ENCODE measurements at regions not wholly inside any gene's neighbourhood (a gene's known extent, or its start where the extent isn't known, plus 50 kb on each side); places are given as distances from the start of the nearest gene placed in this dataset.
"Not testable (repeated sequence)": the region's sequence is repeated elsewhere in the genome, so short reads cannot be mapped to it uniquely, and the experiment has no call there.

DNA sequence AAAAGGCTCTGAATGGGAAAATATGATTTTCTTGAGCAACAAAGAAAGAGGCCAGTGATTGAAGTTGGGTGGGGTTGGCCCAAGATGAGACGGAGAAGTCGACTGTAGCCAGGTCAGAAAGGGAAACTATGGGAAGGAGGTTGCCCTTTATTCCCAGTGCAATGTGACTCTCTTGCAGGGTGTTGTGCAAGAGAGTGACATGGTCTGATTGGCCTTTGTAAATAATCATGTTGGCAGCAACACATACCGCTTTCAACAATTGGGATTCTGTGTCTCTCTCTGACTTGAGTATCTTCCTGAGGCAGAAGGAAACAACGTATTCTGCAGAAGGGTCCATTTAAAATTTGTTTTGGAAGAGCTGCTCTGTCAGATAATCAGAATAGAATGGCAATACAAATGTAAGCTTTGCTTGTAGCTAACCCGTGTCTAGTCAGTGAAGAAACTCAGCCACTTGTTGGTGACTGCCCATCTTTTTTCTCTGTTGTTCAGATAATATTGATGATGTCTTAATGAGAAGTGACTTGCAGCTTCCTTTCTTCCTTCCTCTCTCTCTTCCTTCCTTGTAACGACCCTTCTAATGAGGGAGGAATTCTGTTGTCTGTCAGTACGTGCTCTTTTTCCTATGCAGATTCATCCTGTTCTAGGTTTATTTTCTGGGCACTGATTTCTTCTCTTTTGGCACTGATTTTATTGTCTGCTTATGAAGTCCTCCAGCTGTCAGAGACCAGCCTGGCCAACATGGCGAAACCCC is 311.0 kb upstream of the FAM98A start:
- TF ChIP-seq, protein P1, sequence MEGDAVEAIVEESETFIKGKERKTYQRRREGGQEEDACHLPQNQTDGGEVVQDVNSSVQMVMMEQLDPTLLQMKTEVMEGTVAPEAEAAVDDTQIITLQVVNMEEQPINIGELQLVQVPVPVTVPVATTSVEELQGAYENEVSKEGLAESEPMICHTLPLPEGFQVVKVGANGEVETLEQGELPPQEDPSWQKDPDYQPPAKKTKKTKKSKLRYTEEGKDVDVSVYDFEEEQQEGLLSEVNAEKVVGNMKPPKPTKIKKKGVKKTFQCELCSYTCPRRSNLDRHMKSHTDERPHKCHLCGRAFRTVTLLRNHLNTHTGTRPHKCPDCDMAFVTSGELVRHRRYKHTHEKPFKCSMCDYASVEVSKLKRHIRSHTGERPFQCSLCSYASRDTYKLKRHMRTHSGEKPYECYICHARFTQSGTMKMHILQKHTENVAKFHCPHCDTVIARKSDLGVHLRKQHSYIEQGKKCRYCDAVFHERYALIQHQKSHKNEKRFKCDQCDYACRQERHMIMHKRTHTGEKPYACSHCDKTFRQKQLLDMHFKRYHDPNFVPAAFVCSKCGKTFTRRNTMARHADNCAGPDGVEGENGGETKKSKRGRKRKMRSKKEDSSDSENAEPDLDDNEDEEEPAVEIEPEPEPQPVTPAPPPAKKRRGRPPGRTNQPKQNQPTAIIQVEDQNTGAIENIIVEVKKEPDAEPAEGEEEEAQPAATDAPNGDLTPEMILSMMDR (conservative IDR thresholded peaks at IDR 0.05; ENCODE audit: low read depth, low read length) = no peak
- H3K4me3 ChIP-seq (ENCODE audit: low read depth, low read length) = no peak overlapping the region
- DNase-seq (ENCODE audit: low read depth) = no peak

DNA sequence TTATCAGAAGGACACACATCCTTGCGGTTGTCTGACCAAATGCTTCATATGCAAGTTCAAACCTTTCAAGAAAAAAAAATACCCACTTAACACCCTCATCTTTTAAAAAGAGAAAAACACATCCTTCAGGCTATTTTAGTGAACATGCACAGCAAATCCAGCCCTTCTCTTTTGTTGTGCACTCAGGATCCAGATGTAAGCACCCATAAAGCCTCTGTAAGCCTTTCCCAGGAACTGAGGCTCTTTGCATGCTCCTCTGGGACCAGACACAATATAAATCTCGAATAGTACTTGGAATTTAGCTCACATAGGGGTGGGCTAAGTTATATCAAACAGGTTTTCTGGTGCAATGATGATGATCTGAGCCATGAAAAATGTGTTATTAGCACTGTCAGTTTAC is 308.8 kb upstream of the FAM98A start:
- no peak overlapping the region for H3K4me3 ChIP-seq (ENCODE audit: low read depth, low read length)
- no peak for DNase-seq (ENCODE audit: low read depth)
- TF ChIP-seq, protein P1 (conservative IDR thresholded peaks at IDR 0.05; ENCODE audit: low read depth, low read length) = no peak

DNA sequence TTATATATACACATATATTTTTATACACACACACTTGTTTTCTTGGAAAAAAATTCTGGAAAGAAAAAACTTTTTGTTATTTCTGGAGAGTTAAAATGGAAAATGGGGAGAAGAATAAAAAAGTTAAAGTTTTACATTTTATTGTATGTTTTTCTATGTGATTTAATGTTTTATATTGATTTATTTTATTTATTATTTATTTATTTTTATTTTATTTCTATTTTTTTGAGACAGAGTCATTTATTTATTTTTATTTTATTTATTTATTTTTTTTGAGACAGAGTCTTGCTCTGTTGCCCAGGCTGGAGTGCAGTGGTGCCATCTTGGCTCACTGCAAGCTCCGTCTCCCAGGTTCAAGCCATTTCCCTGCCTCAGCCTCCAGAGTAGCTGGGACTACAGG is 307.0 kb upstream of the FAM98A start:
- not testable (repeated sequence) for DNase-seq (ENCODE audit: low read depth); H3K4me3 ChIP-seq (ENCODE audit: low read depth, low read length)

GRCh38 chr2:33904801-33905200 is 305.7 kb upstream of the FAM98A start:
- TF ChIP-seq, protein P1 (conservative IDR thresholded peaks at IDR 0.05; ENCODE audit: low read depth, low read length) = no peak
- DNase-seq (ENCODE audit: low read depth) = no peak
- no peak overlapping the region for H3K4me3 ChIP-seq (ENCODE audit: low read depth, low read length)

GRCh38 chr2:33903701-33904100 is 304.6 kb upstream of the FAM98A start:
- TF ChIP-seq, protein P1 (conservative IDR thresholded peaks at IDR 0.05; ENCODE audit: low read depth, low read length) = no peak
- DNase-seq (ENCODE audit: low read depth) = no peak
- no peak overlapping the region for H3K4me3 ChIP-seq (ENCODE audit: low read depth, low read length)

- DNase-seq (ENCODE audit: low read depth) = no peak
- TF ChIP-seq, protein P1 (conservative IDR thresholded peaks at IDR 0.05; ENCODE audit: low read depth, low read length) = no peak
- H3K4me3 ChIP-seq (ENCODE audit: low read depth, low read length) = no peak overlapping the region
Observed at GRCh38 chr2:33903215-33903614, 304.1 kb upstream of the FAM98A start.

DNA sequence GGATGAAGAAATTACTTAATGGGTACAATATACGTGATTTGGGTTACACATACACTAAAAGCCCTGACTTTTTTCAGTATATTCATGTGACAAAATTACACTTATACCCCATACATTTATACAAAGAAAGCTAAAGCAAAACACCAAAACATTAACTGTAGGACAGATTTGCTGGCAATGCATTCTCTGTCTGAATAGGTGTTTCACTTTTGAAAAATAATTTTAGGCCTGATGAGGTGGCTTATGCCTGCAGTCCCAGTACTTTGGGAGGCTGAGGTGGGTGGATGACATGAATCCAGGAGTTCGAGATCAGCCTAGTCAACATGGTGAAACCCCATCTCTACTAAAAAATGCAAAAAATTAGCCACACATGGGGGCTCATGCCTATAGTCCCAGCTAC is 301.5 kb upstream of the FAM98A start:
- no peak for DNase-seq (ENCODE audit: low read depth)
- TF ChIP-seq, protein P1 (conservative IDR thresholded peaks at IDR 0.05; ENCODE audit: low read depth, low read length) = no peak
- no peak overlapping the region for H3K4me3 ChIP-seq (ENCODE audit: low read depth, low read length)
